Cardiac fibroblast (primary cell): ENCODE measurements at regions not wholly inside any gene's neighbourhood (a gene's known extent, or its start where the extent isn't known, plus 50 kb on each side); places are given as distances from the start of the nearest gene placed in this dataset.

Experiments
- DNase-seq, 2 donors: peaks; one replicate each; pipeline versions ENCODE4 v3.0.0 to v3.0.0-alpha.2; 2010; ENCODE audit warnings: low read depth in 2 of 2
- H3K4me3 ChIP-seq, 2 donors: replicated peaks in 1 of 2; 1 replicate in 1 of 2; 2 replicates in 1 of 2; pipeline ENCODE4 v1.5.1; 2011; ENCODE audit warnings: low read depth in 2 of 2, low read length in 2 of 2, mild to moderate bottlenecking in 2 of 2, moderate library complexity in 1 of 2
- CTCF ChIP-seq: IDR thresholded peaks from one replicate; pipeline ENCODE4 v1.5.1; 2011; ENCODE audit warnings: low read depth, mild to moderate bottlenecking, low read length, inconsistent platforms

GRCh38 chr1:73537400-73537799 is 660.6 kb downstream of the LRRIQ3 start:
- DNase-seq = no peak
- TF ChIP-seq CTCF = no peak

GRCh38 chr1:73517603-73518191 is 680.3 kb downstream of the LRRIQ3 start:
- DNase-seq = no peak
- H3K4me3 ChIP-seq = no peak overlapping the region
- TF ChIP-seq CTCF = no peak

More at GRCh38 chr1:73537400-73537799, 660.6 kb downstream of the LRRIQ3 start:
- no peak overlapping the region for H3K4me3 ChIP-seq

- DNase-seq = no peak
- no peak overlapping the region for H3K4me3 ChIP-seq
- no peak for TF ChIP-seq CTCF
Observed at GRCh38 chr1:73516451-73516850, 681.5 kb downstream of the LRRIQ3 start.

GRCh38 chr1:73511038-73511437 is 686.9 kb downstream of the LRRIQ3 start:
- no peak for TF ChIP-seq CTCF
- DNase-seq = no peak
- no peak overlapping the region for H3K4me3 ChIP-seq

- TF ChIP-seq CTCF = no peak
- DNase-seq = no peak
- no peak overlapping the region for H3K4me3 ChIP-seq
Observed at GRCh38 chr1:73500154-73500553, 697.8 kb downstream of the LRRIQ3 start.

- no peak overlapping the region for H3K4me3 ChIP-seq
- DNase-seq = no peak
- no peak for TF ChIP-seq CTCF
Observed at GRCh38 chr1:73499671-73500070, 698.3 kb downstream of the LRRIQ3 start.

GRCh38 chr1:73491621-73492020 is 706.4 kb downstream of the LRRIQ3 start:
- H3K4me3 ChIP-seq = no peak overlapping the region
- no peak for TF ChIP-seq CTCF
- no peak for DNase-seq
